ENCODE measurements at regions not wholly inside any gene's neighbourhood (a gene's known extent, or its start where the extent isn't known, plus 50 kb on each side); places are given as distances from the start of the nearest gene placed in this dataset.

GRCh38 chr20:57769756-57770155 is 59.9 kb upstream of the PMEPA1 start:
- in situ Hi-C loops (cut with HindIII; ENCODE audit: low sequenced_read_pairs), result no loop called here

GRCh38 chr20:57768519-57768918 is 58.7 kb upstream of the PMEPA1 start:
- in situ Hi-C loops (cut with HindIII; ENCODE audit: low sequenced_read_pairs), result no loop called here

GRCh38 chr20:57767441-57767840 is 57.6 kb upstream of the PMEPA1 start:
- in situ Hi-C loops (cut with HindIII; ENCODE audit: low sequenced_read_pairs), result no loop called here

DNA sequence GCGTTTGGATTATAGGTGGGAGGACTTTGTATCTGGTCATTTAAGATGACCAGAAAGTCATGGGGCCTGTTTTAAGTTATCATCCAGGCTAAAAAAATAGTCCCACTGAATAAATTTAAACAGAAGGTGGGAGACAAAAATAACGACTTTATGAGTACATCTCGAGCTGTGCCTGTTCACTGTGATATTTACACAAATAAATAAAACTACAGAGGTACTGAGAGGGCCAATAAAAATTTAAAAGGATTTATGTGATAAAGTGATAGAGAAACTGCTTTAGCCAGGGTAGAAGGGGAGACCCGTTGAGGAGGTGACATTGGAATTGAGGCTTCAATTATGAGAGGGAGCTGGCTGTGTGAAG is 53.4 kb upstream of the PMEPA1 start:
- in situ Hi-C loops (cut with HindIII; ENCODE audit: low sequenced_read_pairs), result no loop called here

- in situ Hi-C loops (cut with HindIII; ENCODE audit: low sequenced_read_pairs), result no loop called here
Measured at GRCh38 chr20:57762531-57763234, 52.9 kb upstream of the PMEPA1 start.

DNA sequence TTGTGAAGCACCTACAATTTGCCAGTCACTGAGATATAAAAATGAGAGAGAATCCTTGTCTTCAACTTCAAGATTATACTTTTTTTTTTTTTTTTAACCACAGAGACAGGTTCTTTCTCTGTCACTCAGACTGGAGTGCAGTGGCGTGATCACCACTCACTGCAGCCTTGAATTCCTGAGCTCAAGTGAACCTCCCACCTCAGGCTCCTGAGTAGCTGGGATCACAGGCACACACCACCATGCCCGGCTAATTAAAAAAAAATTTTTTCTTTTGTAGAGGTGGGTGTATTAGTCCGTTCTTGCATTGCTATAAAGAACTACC is 51.6 kb upstream of the PMEPA1 start:
- in situ Hi-C loops (cut with HindIII; ENCODE audit: low sequenced_read_pairs), result no loop called here

DNA sequence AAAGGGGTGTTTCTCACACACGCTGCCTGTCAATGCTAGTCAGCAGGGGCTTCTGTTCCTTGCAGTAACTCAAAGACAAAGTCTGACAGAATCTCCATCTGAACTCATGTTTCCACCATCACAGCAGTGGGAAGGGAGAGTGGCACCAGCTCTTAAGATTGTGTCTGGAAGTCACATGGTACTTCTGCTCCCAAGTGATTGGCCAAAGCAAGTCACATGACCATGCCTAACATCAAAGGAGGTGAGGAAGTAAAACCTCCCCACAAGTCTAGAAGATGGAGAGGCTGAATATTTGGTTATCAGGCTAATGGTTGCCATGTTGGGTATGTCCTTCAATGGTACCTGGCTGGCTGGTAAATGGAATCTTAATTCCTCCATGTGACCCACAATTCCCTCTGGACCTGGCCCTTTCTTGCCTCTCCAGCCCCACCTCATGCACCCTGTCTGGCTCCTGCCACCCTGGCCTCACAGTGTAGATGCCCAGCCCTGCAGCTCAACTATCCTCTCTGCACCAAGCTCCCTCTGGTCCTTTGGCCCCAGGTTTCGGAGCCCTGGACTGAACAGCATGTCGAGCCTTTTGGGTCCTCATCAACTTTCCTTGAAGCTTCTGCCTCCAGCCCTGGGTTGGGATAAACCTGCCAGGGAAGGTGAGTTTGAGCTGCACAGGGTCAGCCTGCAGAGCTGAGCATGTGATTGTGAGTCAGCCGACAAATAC is 51.0 kb upstream of the PMEPA1 start:
- in situ Hi-C loops (cut with HindIII; ENCODE audit: low sequenced_read_pairs), result no loop called here

GRCh38 chr20:57759724-57760123 is 49.9 kb upstream of the PMEPA1 start:
- in situ Hi-C loops (cut with HindIII; ENCODE audit: low sequenced_read_pairs), result no loop called here
